ENCODE measurements at regions not wholly inside any gene's neighbourhood (a gene's known extent, or its start where the extent isn't known, plus 50 kb on each side); places are given as distances from the start of the nearest gene placed in this dataset.

DNA sequence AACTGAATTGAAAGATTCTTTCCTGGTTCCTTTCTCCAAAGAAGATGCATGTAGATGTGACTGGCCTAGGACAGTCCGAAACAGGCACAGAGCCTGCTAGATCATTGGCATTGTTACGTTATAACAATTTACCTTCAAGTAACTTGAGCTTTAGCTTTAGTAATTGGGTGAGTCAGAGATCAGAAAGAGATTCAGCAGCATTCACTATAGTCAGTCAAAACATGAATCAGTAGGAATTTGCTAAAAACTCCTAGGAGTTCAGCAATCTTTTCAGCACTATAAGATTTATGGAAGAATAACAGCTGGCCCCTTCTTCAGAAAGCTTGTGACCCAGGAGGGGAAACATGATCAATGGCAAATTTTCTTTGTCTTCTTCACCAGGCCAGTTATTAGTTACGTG is 281.7 kb upstream of the PRDM1 start:
- Mint-ChIP-seq H3K36me3 (ENCODE audit: low read depth) (no peaks in the 10 kb centered on the region), H3K27me3 (ENCODE audit: low read depth) (no peaks in the 10 kb centered on the region), H3K27ac (ENCODE audit: unreplicated experiment) (no peak overlapping the region), H3K4me1 (ENCODE audit: low read depth) (peaks cover 3% of the 10 kb centered on the region), H3K9me3 (ENCODE audit: low read depth) (peaks cover 8% of the 10 kb centered on the region), H3K4me3 (ENCODE audit: unreplicated experiment) (no peak overlapping the region)
- TF ChIP-seq, protein P1, sequence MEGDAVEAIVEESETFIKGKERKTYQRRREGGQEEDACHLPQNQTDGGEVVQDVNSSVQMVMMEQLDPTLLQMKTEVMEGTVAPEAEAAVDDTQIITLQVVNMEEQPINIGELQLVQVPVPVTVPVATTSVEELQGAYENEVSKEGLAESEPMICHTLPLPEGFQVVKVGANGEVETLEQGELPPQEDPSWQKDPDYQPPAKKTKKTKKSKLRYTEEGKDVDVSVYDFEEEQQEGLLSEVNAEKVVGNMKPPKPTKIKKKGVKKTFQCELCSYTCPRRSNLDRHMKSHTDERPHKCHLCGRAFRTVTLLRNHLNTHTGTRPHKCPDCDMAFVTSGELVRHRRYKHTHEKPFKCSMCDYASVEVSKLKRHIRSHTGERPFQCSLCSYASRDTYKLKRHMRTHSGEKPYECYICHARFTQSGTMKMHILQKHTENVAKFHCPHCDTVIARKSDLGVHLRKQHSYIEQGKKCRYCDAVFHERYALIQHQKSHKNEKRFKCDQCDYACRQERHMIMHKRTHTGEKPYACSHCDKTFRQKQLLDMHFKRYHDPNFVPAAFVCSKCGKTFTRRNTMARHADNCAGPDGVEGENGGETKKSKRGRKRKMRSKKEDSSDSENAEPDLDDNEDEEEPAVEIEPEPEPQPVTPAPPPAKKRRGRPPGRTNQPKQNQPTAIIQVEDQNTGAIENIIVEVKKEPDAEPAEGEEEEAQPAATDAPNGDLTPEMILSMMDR (IDR thresholded peaks at IDR 0.05): no peak
- no peak for DNase-seq (ENCODE audit: low spot score)

DNA sequence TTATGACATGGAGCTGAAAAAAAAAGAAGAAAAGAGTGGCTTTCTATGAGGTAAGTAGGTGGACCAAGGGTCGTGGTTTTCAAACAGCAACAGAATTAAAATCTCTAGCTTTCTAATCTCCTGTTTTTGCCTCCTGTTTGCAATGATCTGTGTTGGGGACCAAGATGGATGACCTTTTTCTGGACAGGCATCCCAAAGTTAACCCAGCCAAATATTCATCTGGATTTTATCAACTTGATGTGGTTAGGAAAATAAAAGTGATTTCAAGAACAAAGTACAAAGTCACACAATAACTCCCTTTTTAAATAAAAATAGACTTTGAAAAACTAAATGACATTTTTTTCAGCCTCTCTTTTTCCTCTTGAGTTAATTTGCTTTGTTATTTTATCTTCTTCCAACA is 282.1 kb upstream of the PRDM1 start:
- peaks cover 2% of the 10 kb centered on the region for H3K4me1 Mint-ChIP-seq (ENCODE audit: low read depth)
- TF ChIP-seq, protein P1 (IDR thresholded peaks at IDR 0.05): no peak

DNA sequence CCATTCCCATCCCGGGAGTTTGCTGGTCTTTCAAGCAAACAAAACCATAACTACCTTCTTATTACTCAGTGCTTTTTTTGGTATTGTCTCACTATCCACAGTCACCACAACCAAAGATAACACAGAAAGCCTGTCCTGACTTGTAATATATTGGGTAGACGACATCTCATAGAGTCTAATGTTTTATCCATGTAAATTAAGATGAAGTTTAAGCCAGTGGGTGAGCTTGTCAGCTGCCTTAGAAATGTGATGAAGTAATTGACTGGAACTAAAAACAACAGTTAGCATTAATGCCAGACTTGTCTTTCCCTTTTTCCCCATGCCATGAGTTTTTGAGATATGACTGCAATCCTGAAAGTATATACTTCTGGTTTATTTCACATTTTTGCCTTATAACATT is 282.7 kb upstream of the PRDM1 start:
- H3K4me3 Mint-ChIP-seq (ENCODE audit: unreplicated experiment): no peak overlapping the region
- peaks cover 8% of the 10 kb centered on the region for H3K9me3 Mint-ChIP-seq (ENCODE audit: low read depth)
- TF ChIP-seq, protein P1 (IDR thresholded peaks at IDR 0.05): no peak
- H3K36me3 Mint-ChIP-seq (ENCODE audit: low read depth): no peaks in the 10 kb centered on the region
- DNase-seq (ENCODE audit: low spot score): no peak
- H3K27ac Mint-ChIP-seq (ENCODE audit: unreplicated experiment): no peak overlapping the region
- H3K4me1 Mint-ChIP-seq (ENCODE audit: low read depth): peaks cover 3% of the 10 kb centered on the region
- H3K27me3 Mint-ChIP-seq (ENCODE audit: low read depth): no peaks in the 10 kb centered on the region

More for the DNA sequence above, 282.1 kb upstream of the PRDM1 start:
- H3K36me3 Mint-ChIP-seq (ENCODE audit: low read depth): no peaks in the 10 kb centered on the region
- peaks cover 8% of the 10 kb centered on the region for H3K9me3 Mint-ChIP-seq (ENCODE audit: low read depth)
- H3K4me3 Mint-ChIP-seq (ENCODE audit: unreplicated experiment): no peak overlapping the region
- DNase-seq (ENCODE audit: low spot score): no peak
- H3K27ac Mint-ChIP-seq (ENCODE audit: unreplicated experiment): no peak overlapping the region
- H3K27me3 Mint-ChIP-seq (ENCODE audit: low read depth): no peaks in the 10 kb centered on the region

DNA sequence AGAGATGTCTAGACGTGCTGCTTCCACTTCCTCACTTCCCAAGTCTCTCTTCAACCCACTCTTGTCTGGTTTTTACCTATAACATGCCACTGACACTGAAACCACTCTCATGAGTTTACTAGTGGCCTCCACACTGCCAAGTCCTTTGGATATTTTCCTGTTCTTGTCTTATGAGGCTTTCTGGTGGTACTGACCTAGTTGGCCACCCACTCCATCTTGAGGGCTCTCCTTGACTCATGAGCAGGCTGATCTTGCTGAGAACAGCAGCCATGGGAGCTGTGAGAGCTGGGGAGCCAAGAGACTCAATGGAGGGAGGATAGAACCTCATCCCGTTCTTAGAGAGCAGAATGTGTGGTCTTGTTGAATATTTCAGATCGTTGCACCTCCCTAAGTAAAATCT is 283.4 kb upstream of the PRDM1 start:
- peaks cover 8% of the 10 kb centered on the region for H3K9me3 Mint-ChIP-seq (ENCODE audit: low read depth)
- no peaks in the 10 kb centered on the region for H3K27me3 Mint-ChIP-seq (ENCODE audit: low read depth)
- peaks cover 9% of the 10 kb centered on the region for H3K4me1 Mint-ChIP-seq (ENCODE audit: low read depth)
- no peak for DNase-seq (ENCODE audit: low spot score)
- TF ChIP-seq, protein P1 (IDR thresholded peaks at IDR 0.05): no peak
- no peak overlapping the region for H3K27ac Mint-ChIP-seq (ENCODE audit: unreplicated experiment)
- H3K4me3 Mint-ChIP-seq (ENCODE audit: unreplicated experiment): no peak overlapping the region
- H3K36me3 Mint-ChIP-seq (ENCODE audit: low read depth): no peaks in the 10 kb centered on the region

DNA sequence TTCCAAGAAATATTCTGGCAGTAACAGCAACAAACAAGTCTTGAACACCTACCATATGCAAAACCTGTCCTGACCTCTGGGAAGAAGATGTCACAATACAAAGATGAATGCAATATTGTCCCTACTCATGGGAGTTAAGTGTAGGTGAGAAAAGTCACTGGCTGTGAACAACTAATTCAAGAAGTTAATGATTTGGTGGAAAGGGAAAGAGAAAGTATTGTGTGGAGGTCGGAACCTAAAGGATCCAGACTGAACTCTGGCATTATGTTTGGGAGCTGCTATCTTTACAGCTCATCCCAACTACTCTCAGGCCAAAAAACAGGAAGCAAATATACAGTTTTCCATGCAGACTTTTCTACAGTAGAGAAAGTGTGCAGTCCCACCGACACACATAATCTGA is 285.3 kb upstream of the PRDM1 start:
- Mint-ChIP-seq H3K4me1 (ENCODE audit: low read depth) (peaks cover 11% of the 10 kb centered on the region), H3K27me3 (ENCODE audit: low read depth) (no peaks in the 10 kb centered on the region), H3K9me3 (ENCODE audit: low read depth) (peaks cover 3% of the 10 kb centered on the region), H3K4me3 (ENCODE audit: unreplicated experiment) (no peak overlapping the region), H3K27ac (ENCODE audit: unreplicated experiment) (no peak overlapping the region), H3K36me3 (ENCODE audit: low read depth) (no peaks in the 10 kb centered on the region)
- TF ChIP-seq, protein P1 (IDR thresholded peaks at IDR 0.05): no peak
- no peak for DNase-seq (ENCODE audit: low spot score)
